Hematopoietic multipotent progenitor cell (in vitro differentiated cells): ENCODE measurements at regions not wholly inside any gene's neighbourhood (a gene's known extent, or its start where the extent isn't known, plus 50 kb on each side); places are given as distances from the start of the nearest gene placed in this dataset.
"Not testable (repeated sequence)": the region's sequence is repeated elsewhere in the genome, so short reads cannot be mapped to it uniquely, and the experiment has no call there.

Experiments
- DNase-seq, 3 donors: peaks; one replicate each; pipeline ENCODE4 v3.0.0-alpha.2; 2011 to 2015; ENCODE audit warnings: low read depth in 2 of 3, low spot score in 2 of 3

DNA sequence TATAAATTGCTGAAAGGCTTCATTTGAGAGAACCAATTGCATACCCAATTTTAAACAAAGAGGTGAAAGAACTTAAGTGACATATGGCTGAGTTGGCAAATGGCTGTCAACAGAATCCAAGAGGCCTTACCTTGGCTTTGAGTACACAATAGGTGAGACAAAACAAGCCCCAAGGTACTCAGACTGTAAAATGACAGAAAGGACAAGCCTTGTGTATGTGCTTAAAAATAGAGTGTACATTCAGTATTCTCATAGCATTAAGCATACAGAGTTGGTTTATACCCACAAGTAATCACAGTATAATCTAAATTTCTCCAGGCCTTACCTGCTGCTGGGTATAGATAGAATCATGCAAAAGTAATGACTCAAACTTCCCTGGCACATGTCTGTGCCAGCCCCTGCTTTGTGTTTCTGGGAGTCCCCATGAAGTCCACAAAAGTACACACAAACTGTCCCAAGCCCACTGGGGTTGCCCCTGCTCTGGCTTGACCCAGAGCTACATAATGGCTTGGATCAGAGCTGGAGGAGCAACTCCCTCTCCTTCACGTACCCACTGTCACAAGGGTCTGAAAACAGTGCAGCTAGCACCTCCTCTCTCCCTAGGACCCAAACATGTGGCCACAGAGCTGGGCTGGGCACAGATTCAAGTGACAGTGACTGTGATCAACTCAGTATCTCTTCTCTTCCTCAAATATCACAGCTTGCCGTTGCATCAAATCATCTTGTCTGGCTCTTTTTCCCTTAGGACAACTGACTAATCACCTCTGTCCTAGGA, 250.8 kb downstream of the ENC1 start:
- DNase-seq: no peak

- not testable (repeated sequence) for DNase-seq
These were observed 252.1 kb downstream of the ENC1 start for GRCh38 chr5:74388411-74388810.

- DNase-seq: no peak
These were observed 253.8 kb downstream of the ENC1 start for GRCh38 chr5:74386571-74387334.

DNA sequence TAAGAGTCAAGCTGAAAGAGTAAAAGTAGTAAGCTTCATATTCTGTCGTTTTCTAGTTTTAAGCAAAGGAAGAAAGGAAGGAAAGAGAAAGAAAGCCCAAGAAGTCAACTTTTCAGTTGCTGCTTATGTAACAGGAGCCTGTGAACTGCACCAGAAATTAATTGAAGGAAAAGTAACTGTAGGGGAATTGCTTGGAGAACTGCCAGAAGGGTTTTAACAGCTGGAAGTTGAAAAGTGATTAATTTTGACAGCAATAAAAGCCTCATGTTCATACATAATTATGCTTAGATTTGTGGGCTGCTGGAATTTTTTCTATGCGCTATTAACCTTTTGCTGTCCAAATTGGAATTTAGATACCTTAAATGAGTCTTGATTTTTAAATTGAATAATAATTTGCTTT, 255.7 kb downstream of the ENC1 start:
- no peak for DNase-seq

GRCh38 chr5:74382987-74383593, 257.4 kb downstream of the ENC1 start:
- DNase-seq: no peak

DNA sequence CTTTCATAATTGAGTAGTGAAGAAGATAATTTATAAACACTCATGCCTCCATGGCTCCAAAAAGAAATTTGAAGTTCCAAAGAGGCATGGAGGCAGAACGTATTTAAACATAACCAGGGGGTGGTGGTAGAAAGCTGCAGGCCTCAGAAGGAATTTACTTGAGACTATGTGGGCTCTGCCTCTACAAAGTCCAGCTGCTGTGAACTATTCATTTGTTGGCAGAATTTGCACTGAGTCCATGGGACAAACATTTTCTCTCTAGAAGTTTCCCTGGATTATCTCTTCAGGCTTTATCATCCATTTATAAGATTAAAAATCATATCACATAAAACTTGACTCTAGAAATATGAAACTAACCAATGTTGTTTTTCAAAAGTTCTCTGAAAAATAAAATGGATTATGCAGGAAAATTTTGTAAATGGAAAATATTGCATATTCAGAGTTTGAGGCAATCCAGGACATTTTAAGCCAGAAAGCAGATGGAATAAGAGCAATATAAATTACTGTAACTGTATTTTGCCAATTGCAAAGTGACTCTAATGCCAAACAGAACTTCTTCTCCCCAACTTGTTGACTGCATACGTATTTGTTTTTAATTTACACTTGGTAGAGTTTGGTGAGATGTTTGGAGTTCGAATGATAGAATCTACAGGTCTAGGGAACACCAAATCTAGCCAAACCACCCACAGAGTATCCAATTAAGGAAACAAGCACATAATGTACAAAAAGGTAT, 258.2 kb downstream of the ENC1 start:
- DNase-seq: no peak

DNA sequence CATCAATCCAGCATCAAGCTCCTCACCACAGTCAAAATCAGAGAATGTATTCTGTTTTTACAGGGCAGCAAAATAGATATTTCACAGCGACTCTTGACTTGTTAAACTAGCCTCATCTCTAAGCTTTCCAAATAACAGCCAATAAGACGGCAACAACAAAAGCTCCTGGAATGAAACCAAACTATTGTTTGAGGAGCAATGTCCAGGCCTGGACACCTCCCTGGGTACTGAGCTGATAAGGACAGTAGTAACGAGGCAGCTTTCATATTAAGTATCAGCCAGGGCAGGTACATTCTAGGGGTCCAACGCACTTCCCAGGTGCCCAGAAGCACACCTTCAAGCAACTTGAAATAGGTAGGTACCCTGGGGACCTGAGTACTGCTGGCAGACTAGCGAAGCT, 260.3 kb downstream of the ENC1 start:
- DNase-seq: no peak

DNA sequence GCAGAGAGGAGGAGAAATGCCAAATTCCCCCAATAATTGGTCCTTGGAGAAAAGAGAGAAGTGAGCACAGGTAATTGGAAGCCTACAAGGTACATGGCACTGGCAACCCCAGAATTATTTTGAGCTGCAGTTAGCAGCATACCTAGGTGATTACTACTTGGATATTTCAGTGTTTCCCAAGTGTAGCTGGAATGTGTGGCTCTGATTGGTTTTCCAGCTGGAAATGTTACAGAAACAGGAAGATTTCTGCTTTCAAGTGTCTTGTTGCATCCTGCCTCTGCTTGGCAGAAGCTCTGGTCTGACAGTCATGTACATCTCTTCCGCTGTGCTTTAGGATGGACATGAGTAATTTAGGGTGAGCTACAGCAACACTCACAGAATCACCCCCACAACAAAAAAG, 262.1 kb downstream of the ENC1 start:
- DNase-seq: no peak

DNA sequence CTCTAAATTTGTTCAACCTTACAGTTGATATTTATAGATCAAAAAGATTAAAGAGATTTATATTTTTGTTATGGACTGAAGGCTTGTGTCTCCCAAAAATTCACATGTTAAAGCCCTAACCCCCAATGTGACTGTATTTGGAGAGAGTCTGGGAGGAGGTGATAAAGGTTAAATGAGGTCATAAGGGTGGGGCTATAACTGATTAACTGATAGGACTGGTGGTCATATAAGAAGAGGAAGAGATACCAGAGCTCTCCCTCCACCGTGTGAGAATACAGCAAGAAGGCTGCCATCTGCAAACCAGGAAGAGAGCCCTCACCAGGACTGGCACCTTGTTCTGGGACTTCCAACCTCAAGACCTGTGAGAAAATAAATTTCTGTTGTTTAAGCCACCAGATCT, 264.3 kb downstream of the ENC1 start:
- DNase-seq: no peak

DNA sequence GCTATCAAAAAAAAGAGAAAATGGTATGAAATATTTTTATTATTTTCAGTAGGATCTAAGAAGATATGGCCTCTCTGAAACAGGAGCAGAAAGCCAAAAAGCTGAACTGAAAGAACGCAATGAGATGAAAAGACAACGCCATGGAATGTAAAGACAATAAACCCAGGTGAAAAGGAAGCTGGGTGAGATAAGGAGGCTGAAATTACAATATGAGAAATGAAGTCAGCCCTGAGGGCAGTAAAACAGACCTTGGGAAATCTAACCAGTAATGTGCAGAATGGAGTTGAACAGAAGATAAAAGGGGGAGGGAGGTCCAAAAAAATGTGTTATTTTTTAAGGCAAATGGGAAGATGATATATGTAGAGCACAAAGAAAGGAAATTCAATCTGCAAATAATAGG, 265.3 kb downstream of the ENC1 start:
- no peak for DNase-seq

DNA sequence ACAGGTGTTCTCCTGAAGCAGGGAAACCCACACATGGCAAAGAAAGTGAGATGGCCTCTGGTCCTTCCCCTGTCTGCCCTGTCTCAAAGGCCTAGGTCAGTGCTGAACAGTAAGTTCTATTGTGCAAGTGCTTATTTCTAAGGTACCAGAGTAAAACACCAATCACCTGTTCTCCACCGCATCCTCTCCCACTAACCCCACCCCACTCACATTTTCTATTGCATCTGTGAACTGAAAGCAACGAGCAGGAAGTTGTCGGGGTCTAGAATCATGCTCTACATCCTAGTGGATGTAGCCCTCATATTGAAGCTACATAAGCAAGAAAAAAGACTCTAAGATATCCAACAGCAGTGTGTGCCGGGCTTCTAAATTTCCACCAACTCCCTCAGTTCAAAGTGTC, 265.9 kb downstream of the ENC1 start:
- DNase-seq: no peak

GRCh38 chr5:74373076-74373475, 267.5 kb downstream of the ENC1 start:
- DNase-seq: no peak

DNA sequence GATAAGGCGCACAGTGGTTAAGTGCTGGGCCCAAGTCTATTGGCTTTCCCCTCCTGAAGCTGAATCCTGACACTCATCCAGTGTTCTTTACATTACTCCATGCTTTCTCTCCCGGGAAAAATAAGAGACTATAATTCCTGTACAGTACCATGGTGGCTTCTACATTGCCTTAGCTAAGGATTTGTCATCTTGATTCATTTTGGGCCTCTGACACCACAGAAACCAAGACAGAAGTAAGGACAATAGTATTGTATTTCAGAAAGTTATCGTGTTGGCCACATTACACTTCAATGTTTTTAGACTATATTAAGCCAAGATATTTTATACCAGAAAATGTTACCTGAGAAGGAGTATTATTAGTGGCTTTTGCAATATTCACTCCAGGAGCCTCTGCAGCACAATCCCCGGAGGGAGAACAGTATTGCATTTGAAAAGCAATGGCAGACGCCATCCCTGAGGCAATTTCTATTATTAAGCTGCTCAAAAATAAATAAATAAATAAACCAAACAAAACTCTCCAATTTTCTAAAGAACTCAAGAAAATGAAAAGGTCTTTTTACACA, 267.9 kb downstream of the ENC1 start:
- DNase-seq: no peak

- DNase-seq: no peak
These were observed 268.5 kb downstream of the ENC1 start for GRCh38 chr5:74372051-74372450.

- DNase-seq: no peak
These were observed 268.9 kb downstream of the ENC1 start for GRCh38 chr5:74371621-74372020.

GRCh38 chr5:74370168-74370567, 270.4 kb downstream of the ENC1 start:
- DNase-seq: no peak

GRCh38 chr5:74369173-74369572, 271.4 kb downstream of the ENC1 start:
- no peak for DNase-seq

GRCh38 chr5:74367934-74368333, 272.6 kb downstream of the ENC1 start:
- no peak for DNase-seq

DNA sequence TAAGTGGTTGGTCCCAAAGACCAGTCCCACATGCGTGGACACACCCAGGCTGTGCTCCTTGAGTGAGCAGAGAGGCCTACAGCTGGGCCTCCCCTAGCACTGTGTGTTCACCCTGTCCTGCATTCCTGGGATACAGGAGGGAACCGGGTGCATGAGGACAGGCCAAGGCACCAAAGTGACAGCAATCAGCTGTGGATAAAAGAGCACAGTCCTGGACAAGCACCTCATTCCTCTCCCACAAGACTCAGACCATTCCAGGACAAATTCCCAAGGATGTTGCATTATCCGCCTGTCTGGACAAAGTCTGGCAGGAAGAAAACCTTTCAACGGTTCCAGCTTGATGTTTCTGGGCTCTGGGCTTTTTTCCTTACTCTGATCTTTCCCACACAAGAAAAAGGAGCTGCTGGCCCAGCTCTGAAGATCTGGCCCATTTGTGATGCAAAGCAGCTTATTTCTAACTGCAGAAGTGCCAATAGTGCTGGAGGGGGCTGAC, 273.2 kb downstream of the ENC1 start:
- no peak for DNase-seq

- DNase-seq: no peak
These were observed 274.8 kb downstream of the ENC1 start for GRCh38 chr5:74365723-74366122.

DNA sequence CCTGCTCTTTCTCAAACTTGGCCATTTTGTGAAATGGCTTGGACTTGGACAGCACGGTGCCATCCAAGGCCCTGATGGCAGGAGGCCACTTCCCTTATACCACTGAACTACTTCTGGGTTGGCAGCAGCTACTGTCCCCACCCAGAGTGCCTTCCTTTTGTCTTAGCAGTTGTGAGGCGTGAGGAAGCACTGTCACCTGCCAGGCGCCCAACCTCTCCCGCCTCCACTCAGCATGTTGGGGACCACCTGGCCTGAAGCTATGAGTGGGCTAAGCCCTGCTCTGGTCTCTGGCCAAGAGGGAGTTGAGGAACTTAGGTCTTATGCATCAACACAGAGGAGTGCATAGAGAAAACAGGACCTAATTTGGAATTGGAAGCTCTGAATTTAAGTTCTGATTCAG, 276.0 kb downstream of the ENC1 start:
- DNase-seq: no peak
